BLaER1 treated with 17β-estradiol and CSF1 and Interleukin-3, amounts not matched to agents 10 nM and 100 nM (cell line): ENCODE measurements at regions not wholly inside any gene's neighbourhood (a gene's known extent, or its start where the extent isn't known, plus 50 kb on each side); places are given as distances from the start of the nearest gene placed in this dataset.

Experiments
- H3K27ac ChIP-seq, 11 experiments: shearing (Covaris generic); formaldehyde crosslinking; 2 replicates each; pipeline ENCODE4 v1.8.1; 2022
- H3K27me3 ChIP-seq, 11 experiments: shearing (Covaris generic); formaldehyde crosslinking; 2 replicates each; pipeline ENCODE4 v1.8.1; 2022
- H3K36me3 ChIP-seq, 11 experiments: shearing (Covaris generic); formaldehyde crosslinking; 2 replicates each; pipeline ENCODE4 v1.8.1; 2022
- H3K4me1 ChIP-seq, 10 experiments: shearing (Covaris generic); formaldehyde crosslinking; 2 replicates each; pipeline ENCODE4 v1.8.1; 2022
- H3K4me2 ChIP-seq, 11 experiments: shearing (Covaris generic); formaldehyde crosslinking; 2 replicates each; pipeline ENCODE4 v1.8.1; 2022
- H3K4me3 ChIP-seq, 10 experiments: shearing (Covaris generic); formaldehyde crosslinking; 2 replicates each; pipeline ENCODE4 v1.8.1; 2022
- H3K9ac ChIP-seq, 11 experiments: shearing (Covaris generic); formaldehyde crosslinking; 2 replicates each; pipeline ENCODE4 v1.8.1; 2022
- H3K9me3 ChIP-seq, 11 experiments: shearing (Covaris generic); formaldehyde crosslinking; replicated peaks in 1 of 11; 2 replicates each; pipeline ENCODE4 v1.8.1; 2022
- H4K20me1 ChIP-seq, 11 experiments: shearing (Covaris generic); formaldehyde crosslinking; 2 replicates each; pipeline ENCODE4 v1.8.1; 2022
- Cebpa-rat ChIP-seq, 11 experiments: shearing (Covaris generic); IDR thresholded peaks; 2 replicates each; pipeline ENCODE4 v1.8.1; 2022

DNA sequence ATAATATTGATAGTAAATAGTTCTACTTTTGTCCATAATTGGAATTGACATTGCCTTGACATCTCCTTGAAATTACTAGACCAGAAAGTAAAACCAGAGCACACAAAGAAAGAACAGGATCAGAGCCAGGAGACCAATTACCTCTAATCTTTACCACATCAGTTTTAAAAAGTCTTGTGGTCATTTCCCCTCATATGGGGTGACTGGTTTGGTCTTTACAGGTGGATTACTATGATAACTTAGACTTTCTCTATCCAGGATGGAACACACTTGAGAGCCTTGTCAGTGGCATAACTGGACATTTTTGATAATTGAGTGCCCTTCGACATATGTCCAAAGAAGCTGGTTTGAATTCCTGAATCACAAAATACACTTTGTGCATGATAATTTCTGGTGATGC, 1148.1 kb upstream of the NCAM2 start:
- no peak for TF ChIP-seq Cebpa-rat (IDR thresholded peaks at IDR 0.05)
- Histone ChIP-seq H3K9ac (no peak overlapping the region), H3K4me3 (no peak overlapping the region), H3K4me1 (peaks cover 0 to 16% (median 11%) of the 10 kb centered on the region in 10 experiments; a peak in 12 of 20 replicates), H3K27ac (no peak overlapping the region), H3K36me3 (no peaks in the 10 kb centered on the region), H3K4me2 (no peak overlapping the region), H4K20me1 (no peaks in the 10 kb centered on the region), H3K9me3 (no peaks in the 10 kb centered on the region; a peak in 1 of 22 replicates), H3K27me3 (no peaks in the 10 kb centered on the region)

DNA sequence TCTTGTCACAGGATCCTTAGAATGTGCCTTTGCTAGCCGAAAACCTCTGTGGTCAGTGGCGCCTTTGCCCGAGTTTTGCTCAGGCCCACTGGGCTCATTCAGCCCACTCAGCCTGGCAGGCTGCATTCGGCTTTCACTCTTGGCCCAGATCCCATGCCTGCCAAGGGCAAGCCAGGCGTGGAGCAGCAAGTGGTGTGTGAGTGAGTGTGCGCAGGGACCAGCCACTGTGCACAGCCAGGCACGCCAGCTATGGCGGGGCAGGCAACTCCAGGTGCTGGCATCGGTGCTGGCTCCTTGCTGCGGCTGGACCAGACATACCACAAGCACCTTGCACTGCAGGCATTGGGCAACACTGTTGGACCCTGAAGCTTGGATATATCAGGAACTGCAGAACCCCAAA, 1145.1 kb upstream of the NCAM2 start:
- no peaks in the 10 kb centered on the region; a peak in 1 of 22 replicates for H3K9me3 ChIP-seq
- no peaks in the 10 kb centered on the region for H3K27me3 ChIP-seq
- TF ChIP-seq Cebpa-rat (IDR thresholded peaks at IDR 0.05): no peak
- peaks cover 0 to 20% (median 12%) of the 10 kb centered on the region in 10 experiments; a peak in 12 of 20 replicates for H3K4me1 ChIP-seq
- no peak overlapping the region for H3K4me3 ChIP-seq
- no peaks in the 10 kb centered on the region for H4K20me1 ChIP-seq
- no peak overlapping the region for H3K9ac ChIP-seq
- H3K4me2 ChIP-seq: no peak overlapping the region
- no peaks in the 10 kb centered on the region for H3K36me3 ChIP-seq
- H3K27ac ChIP-seq: no peak overlapping the region

- H3K4me2 ChIP-seq: peak overlapping the region in 10 of 11 experiments; percentile 13 to 48 (median 40); a peak in 18 of 22 replicates
- no peak overlapping the region for H3K4me3 ChIP-seq
- H3K36me3 ChIP-seq: no peaks in the 10 kb centered on the region
- peaks cover 0 to 20% (median 12%) of the 10 kb centered on the region in 10 experiments; a peak in 12 of 20 replicates for H3K4me1 ChIP-seq
- no peak for TF ChIP-seq Cebpa-rat (IDR thresholded peaks at IDR 0.05)
- H4K20me1 ChIP-seq: no peaks in the 10 kb centered on the region
- H3K9me3 ChIP-seq: no peaks in the 10 kb centered on the region; a peak in 1 of 22 replicates
- H3K27ac ChIP-seq: no peak overlapping the region
- no peak overlapping the region for H3K9ac ChIP-seq
- no peaks in the 10 kb centered on the region for H3K27me3 ChIP-seq
Observed at GRCh38 chr21:19853709-19854575, 1144.3 kb upstream of the NCAM2 start.

DNA sequence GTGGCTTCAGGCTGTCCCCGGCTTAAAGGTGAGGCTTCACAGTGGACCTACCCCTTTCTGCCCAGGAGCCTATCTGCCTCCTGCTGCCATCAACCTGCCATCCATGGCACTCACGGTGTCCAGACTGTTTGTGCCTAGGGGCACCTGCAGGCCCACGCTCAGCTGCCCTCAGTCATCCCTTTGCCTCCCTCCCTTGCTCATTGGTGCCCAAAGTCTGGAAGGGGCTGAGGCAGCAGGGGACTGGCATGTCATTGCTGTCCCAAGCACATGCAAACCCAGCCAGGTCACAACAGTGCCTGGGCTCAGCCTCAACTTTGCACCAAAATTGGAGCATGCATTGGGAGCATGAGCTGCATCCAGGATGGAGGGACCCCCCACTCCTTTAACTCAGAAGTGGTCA, 1142.7 kb upstream of the NCAM2 start:
- Histone ChIP-seq H3K27me3 (no peaks in the 10 kb centered on the region), H3K4me3 (no peak overlapping the region), H3K27ac (no peak overlapping the region), H3K9ac (no peak overlapping the region), H3K36me3 (no peaks in the 10 kb centered on the region), H3K4me2 (peak overlapping the region in 4 of 11 experiments; percentile 13 to 46 (median 38); a peak in 3 of 22 replicates), H3K9me3 (no peaks in the 10 kb centered on the region; a peak in 1 of 22 replicates), H4K20me1 (no peaks in the 10 kb centered on the region), H3K4me1 (peaks cover 0 to 20% (median 12%) of the 10 kb centered on the region in 10 experiments; a peak in 12 of 20 replicates)
- TF ChIP-seq Cebpa-rat (IDR thresholded peaks at IDR 0.05): no peak

DNA sequence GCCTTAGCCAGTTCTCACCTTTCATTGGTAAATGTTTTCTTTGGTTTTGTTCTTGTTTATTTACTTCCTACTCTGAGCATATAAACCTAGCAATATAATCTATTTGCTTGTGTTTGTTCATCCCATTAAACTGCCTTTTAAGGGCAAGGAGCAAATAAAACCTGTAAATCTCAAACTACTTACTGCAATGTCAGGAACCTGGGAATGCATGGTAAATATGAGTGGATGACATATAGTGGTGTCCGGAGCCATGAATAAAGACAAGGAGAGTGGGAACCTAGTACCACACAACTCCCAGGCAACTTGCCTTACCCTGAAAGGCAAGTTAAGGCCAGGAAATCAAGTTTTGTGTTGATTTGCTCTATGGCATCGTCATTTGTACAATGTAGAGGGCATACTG, 1133.7 kb upstream of the NCAM2 start:
- Histone ChIP-seq H3K9me3 (no peaks in the 10 kb centered on the region), H4K20me1 (no peaks in the 10 kb centered on the region), H3K9ac (no peak overlapping the region), H3K36me3 (no peaks in the 10 kb centered on the region), H3K27me3 (no peaks in the 10 kb centered on the region), H3K4me3 (no peak overlapping the region), H3K4me1 (no peaks in the 10 kb centered on the region), H3K27ac (no peak overlapping the region), H3K4me2 (no peak overlapping the region)
- no peak for TF ChIP-seq Cebpa-rat (IDR thresholded peaks at IDR 0.05)

DNA sequence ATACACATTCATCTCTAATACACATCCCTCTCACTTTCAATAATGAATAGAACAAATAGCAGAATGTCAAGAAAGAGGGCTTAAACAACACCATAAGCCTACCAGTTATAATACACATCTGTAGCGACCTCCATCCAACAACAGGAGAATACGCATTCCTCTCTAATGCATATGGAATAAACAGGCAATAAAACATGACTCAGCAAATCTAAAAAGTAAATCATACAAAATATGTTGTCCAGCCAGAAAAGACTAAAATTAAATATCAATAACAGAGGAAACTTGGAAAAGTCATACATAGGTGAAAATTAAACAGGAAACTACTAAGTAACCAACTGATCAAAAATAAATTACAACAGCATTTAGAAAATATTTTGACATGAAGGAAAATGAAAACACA, 1127.5 kb upstream of the NCAM2 start:
- TF ChIP-seq Cebpa-rat (IDR thresholded peaks at IDR 0.05): no peak
- Histone ChIP-seq H3K9ac (no peak overlapping the region), H3K9me3 (no peaks in the 10 kb centered on the region), H3K27ac (no peak overlapping the region), H3K4me2 (no peak overlapping the region), H3K36me3 (no peaks in the 10 kb centered on the region), H3K4me3 (no peak overlapping the region), H3K4me1 (no peaks in the 10 kb centered on the region), H4K20me1 (no peaks in the 10 kb centered on the region), H3K27me3 (no peaks in the 10 kb centered on the region)

DNA sequence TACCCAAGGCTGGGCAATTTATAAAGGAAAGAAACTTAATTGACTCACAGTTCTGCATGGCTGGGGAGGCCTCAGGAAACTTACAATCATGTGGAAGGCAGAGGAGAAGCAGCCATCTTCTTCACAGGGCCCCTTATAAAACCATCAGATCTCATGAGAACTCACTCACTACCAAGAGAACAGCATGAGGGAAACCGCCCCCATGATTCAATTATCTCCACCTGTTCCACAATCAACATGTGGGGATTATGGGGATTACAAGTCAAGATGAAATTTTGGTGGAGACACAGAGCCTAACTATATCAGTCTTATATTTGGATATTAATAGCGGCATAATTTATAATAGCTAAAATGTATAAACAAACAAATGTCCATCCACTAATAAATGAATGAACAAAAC, 1123.7 kb upstream of the NCAM2 start:
- H4K20me1 ChIP-seq: no peaks in the 10 kb centered on the region
- H3K4me2 ChIP-seq: no peak overlapping the region
- no peak for TF ChIP-seq Cebpa-rat (IDR thresholded peaks at IDR 0.05)
- H3K27ac ChIP-seq: no peak overlapping the region
- no peaks in the 10 kb centered on the region for H3K4me1 ChIP-seq
- H3K9ac ChIP-seq: no peak overlapping the region
- H3K36me3 ChIP-seq: no peaks in the 10 kb centered on the region
- H3K27me3 ChIP-seq: no peaks in the 10 kb centered on the region
- no peaks in the 10 kb centered on the region for H3K9me3 ChIP-seq
- H3K4me3 ChIP-seq: no peak overlapping the region

DNA sequence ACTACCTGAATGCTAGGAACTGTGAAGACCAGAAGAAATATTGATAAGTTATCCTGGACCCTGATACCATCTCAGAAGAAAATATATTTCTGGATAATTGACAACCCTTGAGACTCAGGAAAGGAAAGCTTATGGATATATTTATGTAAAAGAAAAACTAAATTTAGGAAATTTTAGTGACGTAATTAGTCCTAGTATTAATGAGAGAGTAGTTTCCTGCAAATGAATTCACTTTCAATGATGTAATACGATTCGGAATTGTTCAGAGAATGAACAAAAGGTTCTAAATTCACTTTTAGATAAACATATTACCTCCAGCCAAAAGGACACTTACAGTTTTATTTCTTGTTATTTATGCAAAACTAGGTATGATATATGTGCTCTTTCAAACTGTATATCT, 1120.1 kb upstream of the NCAM2 start:
- Histone ChIP-seq H3K9me3 (no peaks in the 10 kb centered on the region), H3K27me3 (no peaks in the 10 kb centered on the region), H3K36me3 (no peaks in the 10 kb centered on the region), H4K20me1 (no peaks in the 10 kb centered on the region), H3K4me2 (no peak overlapping the region), H3K27ac (no peak overlapping the region), H3K4me1 (no peaks in the 10 kb centered on the region), H3K4me3 (no peak overlapping the region), H3K9ac (no peak overlapping the region)
- no peak for TF ChIP-seq Cebpa-rat (IDR thresholded peaks at IDR 0.05)

GRCh38 chr21:19899645-19900044, 1098.6 kb upstream of the NCAM2 start:
- H3K4me3 ChIP-seq: no peak overlapping the region
- no peaks in the 10 kb centered on the region for H4K20me1 ChIP-seq
- H3K9ac ChIP-seq: no peak overlapping the region
- no peaks in the 10 kb centered on the region for H3K36me3 ChIP-seq
- H3K27ac ChIP-seq: no peak overlapping the region
- no peak for TF ChIP-seq Cebpa-rat (IDR thresholded peaks at IDR 0.05)
- no peak overlapping the region for H3K4me2 ChIP-seq
- no peaks in the 10 kb centered on the region for H3K27me3 ChIP-seq
- no peaks in the 10 kb centered on the region for H3K4me1 ChIP-seq
- peaks cover 5 to 21% (median 16%) of the 10 kb centered on the region in 11 experiments; a peak in 15 of 22 replicates for H3K9me3 ChIP-seq

GRCh38 chr21:19900149-19900548, 1098.1 kb upstream of the NCAM2 start:
- H3K4me2 ChIP-seq: no peak overlapping the region
- no peak overlapping the region for H3K4me3 ChIP-seq
- no peak for TF ChIP-seq Cebpa-rat (IDR thresholded peaks at IDR 0.05)
- H3K9me3 ChIP-seq: peaks cover 5 to 21% (median 16%) of the 10 kb centered on the region in 11 experiments; a peak in 15 of 22 replicates
- H3K4me1 ChIP-seq: no peaks in the 10 kb centered on the region
- H4K20me1 ChIP-seq: no peaks in the 10 kb centered on the region
- no peaks in the 10 kb centered on the region for H3K36me3 ChIP-seq
- H3K9ac ChIP-seq: no peak overlapping the region
- H3K27ac ChIP-seq: no peak overlapping the region
- H3K27me3 ChIP-seq: no peaks in the 10 kb centered on the region
